GM12892 (cell line): ENCODE measurements at regions not wholly inside any gene's neighbourhood (a gene's known extent, or its start where the extent isn't known, plus 50 kb on each side); places are given as distances from the start of the nearest gene placed in this dataset.

ENCODE experiments used
- POLR2A ChIP-seq: IDR thresholded peaks from 2 replicates; pipeline ENCODE4 v1.6.1; 2011; ENCODE audit warnings: low read depth, low read length, control low read depth
- POLR2AphosphoS5 ChIP-seq: IDR thresholded peaks from 2 replicates; pipeline ENCODE4 v1.6.1; 2011; ENCODE audit warnings: low read depth, low read length, control low read depth

DNA sequence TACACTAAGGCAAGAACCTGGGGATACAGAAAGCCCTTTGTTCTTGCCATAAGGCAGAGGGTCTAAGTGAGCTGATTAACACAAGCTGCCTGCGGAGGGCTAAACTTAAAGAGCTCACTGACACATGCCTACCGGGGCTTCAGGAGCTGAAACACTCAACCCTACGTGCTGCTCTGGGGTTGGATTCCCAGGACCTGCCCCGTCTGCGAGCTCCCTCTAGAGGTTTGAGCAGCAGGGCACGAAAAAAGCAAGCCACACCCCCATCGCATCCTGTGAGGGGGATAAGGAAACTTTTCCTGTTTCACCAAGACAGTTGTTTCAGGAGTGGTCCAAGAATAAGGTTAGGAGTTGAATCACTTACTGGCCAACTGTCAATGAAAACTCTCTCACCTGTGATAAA lies 562.1 kb downstream of the TMX3 start:
- TF ChIP-seq POLR2A, result no peak
- no peak for TF ChIP-seq POLR2AphosphoS5
